ENCODE measurements at regions not wholly inside any gene's neighbourhood (a gene's known extent, or its start where the extent isn't known, plus 50 kb on each side); places are given as distances from the start of the nearest gene placed in this dataset.

- DNase-seq (ENCODE audit: low read depth in 2 of 2): no peak
- Histone ChIP-seq H3K27ac (ENCODE audit: insufficient read depth, low read length) (no peak overlapping the region), H4K20me1 (ENCODE audit: control insufficient read depth, extremely low read depth, insufficient read depth, low read length) (no peaks in the 10 kb centered on the region), H3K36me3 (ENCODE audit: control insufficient read depth, insufficient read depth, low read length) (no peaks in the 10 kb centered on the region), H3K4me3 (replicated peaks in 1 of 4; ENCODE audit: control extremely low read depth in 1 of 4, insufficient read depth in 1 of 4, low read depth in 3 of 4, low read length in 4 of 4) (no peak overlapping the region), H3K79me2 (ENCODE audit: control insufficient read depth, insufficient read depth, low read length) (no peaks in the 10 kb centered on the region), H3K4me1 (ENCODE audit: control insufficient read depth, extremely low read depth, insufficient read depth, low read length) (no peaks in the 10 kb centered on the region), H3K9ac (ENCODE audit: insufficient read depth, low read length) (no peak overlapping the region), H3K9me3 (ENCODE audit: control insufficient read depth, insufficient read depth, low read depth, low read length) (no peaks in the 10 kb centered on the region), H3K4me2 (ENCODE audit: extremely low read depth, insufficient read depth, low read length) (no peak overlapping the region), H3K27me3 (ENCODE audit: control insufficient read depth, insufficient read depth, low read length) (no peaks in the 10 kb centered on the region), H2AFZ (ENCODE audit: low read length) (no peak overlapping the region)
- no peak for TF ChIP-seq CTCF (conservative IDR thresholded peaks at IDR 0.05 in 1 of 2, IDR thresholded peaks at IDR 0.05 in 1 of 2; ENCODE audit: low read depth in 1 of 2, low read length in 2 of 2)
- TF ChIP-seq EZH2 (IDR thresholded peaks at IDR 0.05; ENCODE audit: low read length, missing control alignments): no peak
Measured at GRCh38 chr12:93039062-93039461, 110.0 kb upstream of the EEA1 start.

GRCh38 chr12:93039930-93040329 lies 110.8 kb upstream of the EEA1 start:
- H3K79me2 ChIP-seq (ENCODE audit: control insufficient read depth, insufficient read depth, low read length): no peaks in the 10 kb centered on the region
- no peaks in the 10 kb centered on the region for H3K9me3 ChIP-seq (ENCODE audit: control insufficient read depth, insufficient read depth, low read depth, low read length)
- no peak overlapping the region for H3K9ac ChIP-seq (ENCODE audit: insufficient read depth, low read length)
- TF ChIP-seq EZH2 (IDR thresholded peaks at IDR 0.05; ENCODE audit: low read length, missing control alignments) (no peak), CTCF (conservative IDR thresholded peaks at IDR 0.05 in 1 of 2, IDR thresholded peaks at IDR 0.05 in 1 of 2; ENCODE audit: low read depth in 1 of 2, low read length in 2 of 2) (no peak)
- H4K20me1 ChIP-seq (ENCODE audit: control insufficient read depth, extremely low read depth, insufficient read depth, low read length): no peaks in the 10 kb centered on the region
- H3K4me3 ChIP-seq (replicated peaks in 1 of 4; ENCODE audit: control extremely low read depth in 1 of 4, insufficient read depth in 1 of 4, low read depth in 3 of 4, low read length in 4 of 4): no peak overlapping the region
- no peaks in the 10 kb centered on the region for H3K36me3 ChIP-seq (ENCODE audit: control insufficient read depth, insufficient read depth, low read length)
- H2AFZ ChIP-seq (ENCODE audit: low read length): no peak overlapping the region
- H3K27me3 ChIP-seq (ENCODE audit: control insufficient read depth, insufficient read depth, low read length): no peaks in the 10 kb centered on the region
- H3K27ac ChIP-seq (ENCODE audit: insufficient read depth, low read length): no peak overlapping the region
- H3K4me1 ChIP-seq (ENCODE audit: control insufficient read depth, extremely low read depth, insufficient read depth, low read length): no peaks in the 10 kb centered on the region
- H3K4me2 ChIP-seq (ENCODE audit: extremely low read depth, insufficient read depth, low read length): no peak overlapping the region
- DNase-seq (ENCODE audit: low read depth in 2 of 2): no peak

- TF ChIP-seq EZH2 (IDR thresholded peaks at IDR 0.05; ENCODE audit: low read length, missing control alignments) (no peak), CTCF (conservative IDR thresholded peaks at IDR 0.05 in 1 of 2, IDR thresholded peaks at IDR 0.05 in 1 of 2; ENCODE audit: low read depth in 1 of 2, low read length in 2 of 2) (no peak)
- no peaks in the 10 kb centered on the region for H3K36me3 ChIP-seq (ENCODE audit: control insufficient read depth, insufficient read depth, low read length)
- no peaks in the 10 kb centered on the region for H3K9me3 ChIP-seq (ENCODE audit: control insufficient read depth, insufficient read depth, low read depth, low read length)
- H3K79me2 ChIP-seq (ENCODE audit: control insufficient read depth, insufficient read depth, low read length): no peaks in the 10 kb centered on the region
- H3K9ac ChIP-seq (ENCODE audit: insufficient read depth, low read length): no peak overlapping the region
- no peaks in the 10 kb centered on the region for H4K20me1 ChIP-seq (ENCODE audit: control insufficient read depth, extremely low read depth, insufficient read depth, low read length)
- no peak overlapping the region for H3K27ac ChIP-seq (ENCODE audit: insufficient read depth, low read length)
- H3K27me3 ChIP-seq (ENCODE audit: control insufficient read depth, insufficient read depth, low read length): no peaks in the 10 kb centered on the region
- H3K4me1 ChIP-seq (ENCODE audit: control insufficient read depth, extremely low read depth, insufficient read depth, low read length): no peaks in the 10 kb centered on the region
- no peak overlapping the region for H2AFZ ChIP-seq (ENCODE audit: low read length)
- DNase-seq (ENCODE audit: low read depth in 2 of 2): no peak
- no peak overlapping the region for H3K4me3 ChIP-seq (replicated peaks in 1 of 4; ENCODE audit: control extremely low read depth in 1 of 4, insufficient read depth in 1 of 4, low read depth in 3 of 4, low read length in 4 of 4)
- no peak overlapping the region for H3K4me2 ChIP-seq (ENCODE audit: extremely low read depth, insufficient read depth, low read length)
Measured at GRCh38 chr12:93040367-93040766, 111.3 kb upstream of the EEA1 start.
